Heart left ventricle (tissue), 13 donors: ENCODE measurements at regions not wholly inside any gene's neighbourhood (a gene's known extent, or its start where the extent isn't known, plus 50 kb on each side); places are given as distances from the start of the nearest gene placed in this dataset.

ENCODE experiments used
- CTCF ChIP-seq, 12 donors: fragments of 200-600 bp; sonication (generic) in 4 of 12; IDR thresholded peaks; one replicate each; pipeline versions ENCODE4 v1.5.0 to v1.8.0; 2018 to 2022; ENCODE audit warnings: antibody characterized with exemption in 12 of 12, mild to moderate bottlenecking in 5 of 12
- POLR2A ChIP-seq, 2 donors: fragments of 450-650 bp; IDR thresholded peaks; one replicate each; pipeline ENCODE4 v1.6.1; 2017; ENCODE audit warnings: antibody characterized with exemption in 2 of 2, mild to moderate bottlenecking in 2 of 2, moderate library complexity in 2 of 2
- donor health status: ischemic (EF 13 %, LVEDD 7.1; RV severe dilation, severe dysfunction).
- donor health status: DM: no; HTN: yes; CAD: no.
- donor health status: DM: no; HTN: no; CAD: no.
- donor health status: ischemic (EF 25% LVEDD 6.9; RV normal size, moderate dysfunction).
- donor health status: ischemic (EF 25% LVEDD 5.7; RV mildly dilated, moderate dysfunction).
- donor health status: ischemic (EF 35%, LVEDD 5.7; RV mildly dilated, moderate dysfunction).
- donor health status: nonischemic (EF 11% LVEDD 7.7; RV severe dilation, severe dysfunction).
- donor health status: DM: yes; HTN: yes; CAD: no.
- donor health status: PGD.
- donor health status: ischemic (EF 29% LVEDD 5.4; RV normal size, mild dysfunction).
- donor health status: nonischemic (EF 23%, LVEDD 6.1; RV moderate dilation, normal function).

GRCh38 chr2:217559084-217559483 is 443.7 kb downstream of the TNS1 start:
- no peak for TF ChIP-seq POLR2A (IDR thresholded peaks at IDR 0.05)
- TF ChIP-seq CTCF (IDR thresholded peaks at IDR 0.05) = no peak
